ENCODE measurements at regions not wholly inside any gene's neighbourhood (a gene's known extent, or its start where the extent isn't known, plus 50 kb on each side); places are given as distances from the start of the nearest gene placed in this dataset.

DNA sequence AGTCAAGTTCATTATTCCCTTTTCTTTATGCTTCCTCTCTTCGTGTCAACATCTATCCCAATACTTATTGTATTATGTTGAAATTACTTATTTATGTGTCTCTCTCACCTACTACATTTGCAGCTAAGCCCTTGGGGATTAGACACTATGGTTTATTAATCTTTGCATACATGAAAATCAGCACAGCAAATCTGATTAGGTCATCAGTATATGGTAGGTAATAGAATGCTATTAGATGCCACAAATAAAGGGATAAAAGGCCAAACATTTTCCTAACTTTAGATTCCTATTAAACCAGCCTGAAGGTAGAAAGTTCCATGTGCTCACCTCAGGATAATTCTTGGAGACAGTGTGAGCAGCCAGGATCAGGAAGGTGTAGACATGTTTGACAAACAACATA is 490.1 kb upstream of the MPDZ start:
- Histone ChIP-seq H3K36me3 (ENCODE audit: control insufficient read depth, insufficient read depth, low read length) (no peaks in the 10 kb centered on the region), H3K27ac (ENCODE audit: low read length) (no peak overlapping the region), H3K4me3 (ENCODE audit: low read length) (no peak overlapping the region), H3K27me3 (ENCODE audit: control insufficient read depth, insufficient read depth, low read length) (no peaks in the 10 kb centered on the region), H3K4me1 (ENCODE audit: control insufficient read depth, insufficient read depth, low read length) (no peaks in the 10 kb centered on the region), H3K9me3 (ENCODE audit: control insufficient read depth, insufficient read depth, low read length) (no peaks in the 10 kb centered on the region)
- H3K9me3 Mint-ChIP-seq, result peaks cover 9 to 16% of the 10 kb centered on the region in 2 donors
- intact Hi-C loops (cut with micrococcal nuclease), result no loop called here
- no peaks in the 10 kb centered on the region for H3K36me3 Mint-ChIP-seq
- no peaks in the 10 kb centered on the region for H3K4me1 Mint-ChIP-seq
- WGBS (ENCODE audit: insufficient coverage), result no CpG with 5 or more reads among the region's 1 CpG
- no peak for DNase-seq
- no peak overlapping the region for H3K27ac Mint-ChIP-seq
- TF ChIP-seq, protein P1, sequence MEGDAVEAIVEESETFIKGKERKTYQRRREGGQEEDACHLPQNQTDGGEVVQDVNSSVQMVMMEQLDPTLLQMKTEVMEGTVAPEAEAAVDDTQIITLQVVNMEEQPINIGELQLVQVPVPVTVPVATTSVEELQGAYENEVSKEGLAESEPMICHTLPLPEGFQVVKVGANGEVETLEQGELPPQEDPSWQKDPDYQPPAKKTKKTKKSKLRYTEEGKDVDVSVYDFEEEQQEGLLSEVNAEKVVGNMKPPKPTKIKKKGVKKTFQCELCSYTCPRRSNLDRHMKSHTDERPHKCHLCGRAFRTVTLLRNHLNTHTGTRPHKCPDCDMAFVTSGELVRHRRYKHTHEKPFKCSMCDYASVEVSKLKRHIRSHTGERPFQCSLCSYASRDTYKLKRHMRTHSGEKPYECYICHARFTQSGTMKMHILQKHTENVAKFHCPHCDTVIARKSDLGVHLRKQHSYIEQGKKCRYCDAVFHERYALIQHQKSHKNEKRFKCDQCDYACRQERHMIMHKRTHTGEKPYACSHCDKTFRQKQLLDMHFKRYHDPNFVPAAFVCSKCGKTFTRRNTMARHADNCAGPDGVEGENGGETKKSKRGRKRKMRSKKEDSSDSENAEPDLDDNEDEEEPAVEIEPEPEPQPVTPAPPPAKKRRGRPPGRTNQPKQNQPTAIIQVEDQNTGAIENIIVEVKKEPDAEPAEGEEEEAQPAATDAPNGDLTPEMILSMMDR (IDR thresholded peaks at IDR 0.05), result no peak
- H3K4me3 Mint-ChIP-seq, result no peak overlapping the region
- ATAC-seq, result no peak
- H3K27me3 Mint-ChIP-seq (ENCODE audit: low read depth in 2 of 2), result no peaks in the 10 kb centered on the region

DNA sequence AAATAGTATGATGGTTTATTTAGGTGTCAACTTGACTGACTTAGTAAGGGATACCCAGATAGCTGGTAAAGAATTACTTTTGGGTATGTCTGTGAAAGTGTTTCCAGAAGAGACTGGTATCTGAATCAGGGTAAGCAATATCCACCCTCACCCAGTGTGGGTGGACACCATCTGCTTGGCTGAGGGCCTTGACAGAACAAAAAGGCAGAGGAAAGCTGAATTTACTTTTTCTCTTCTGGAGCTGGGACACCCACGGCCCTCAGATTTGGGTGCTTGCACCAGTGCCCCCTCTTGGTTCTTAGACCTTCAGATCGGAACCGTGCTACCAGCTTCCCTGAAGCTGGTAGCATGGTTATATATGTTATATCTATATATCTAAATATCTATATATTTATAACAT is 489.5 kb upstream of the MPDZ start:
- H3K27me3 ChIP-seq (ENCODE audit: control insufficient read depth, insufficient read depth, low read length), result no peaks in the 10 kb centered on the region
- H3K36me3 ChIP-seq (ENCODE audit: control insufficient read depth, insufficient read depth, low read length), result no peaks in the 10 kb centered on the region
- TF ChIP-seq, protein P1 (IDR thresholded peaks at IDR 0.05), result no peak
- no peak overlapping the region for H3K27ac ChIP-seq (ENCODE audit: low read length)
- H3K4me1 Mint-ChIP-seq, result no peaks in the 10 kb centered on the region
- H3K4me3 Mint-ChIP-seq, result no peak overlapping the region
- H3K27me3 Mint-ChIP-seq (ENCODE audit: low read depth in 2 of 2), result no peaks in the 10 kb centered on the region
- DNase-seq (no peak), ATAC-seq (no peak)
- H3K9me3 Mint-ChIP-seq, result peaks cover 4 to 10% of the 10 kb centered on the region in 2 donors
- H3K27ac Mint-ChIP-seq, result no peak overlapping the region
- H3K9me3 ChIP-seq (ENCODE audit: control insufficient read depth, insufficient read depth, low read length), result no peaks in the 10 kb centered on the region
- no peak overlapping the region for H3K4me3 ChIP-seq (ENCODE audit: low read length)
- no peaks in the 10 kb centered on the region for H3K36me3 Mint-ChIP-seq
- H3K4me1 ChIP-seq (ENCODE audit: control insufficient read depth, insufficient read depth, low read length), result no peaks in the 10 kb centered on the region
- 82% methylated on average over 1 of the region's 3 CpGs for WGBS (ENCODE audit: insufficient coverage)
- intact Hi-C loops (cut with micrococcal nuclease), result no loop called here

DNA sequence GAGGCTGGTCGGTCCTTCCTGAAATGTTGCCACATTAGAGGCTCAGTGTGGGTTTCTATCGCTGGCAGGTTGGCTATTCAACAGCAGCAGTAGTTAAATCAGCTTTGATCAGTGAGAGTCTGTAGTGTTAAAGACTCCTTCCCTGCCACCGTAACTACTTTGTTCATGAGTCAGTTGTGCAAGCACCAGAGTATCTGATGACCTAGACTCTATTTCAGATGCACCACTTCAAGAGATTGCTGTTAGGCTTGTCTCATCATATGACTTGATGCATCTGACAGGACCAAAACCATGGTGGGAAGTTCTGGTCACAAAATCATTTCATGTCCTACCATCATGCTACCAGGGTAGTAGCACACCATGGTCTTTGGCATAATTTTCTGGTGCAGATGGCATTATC is 482.7 kb upstream of the MPDZ start:
- Mint-ChIP-seq H3K36me3 (no peaks in the 10 kb centered on the region), H3K27ac (no peak overlapping the region), H3K27me3 (ENCODE audit: low read depth in 2 of 2) (no peaks in the 10 kb centered on the region), H3K4me3 (no peak overlapping the region), H3K9me3 (peaks cover 0 to 4% of the 10 kb centered on the region in 2 donors), H3K4me1 (no peaks in the 10 kb centered on the region)
- Histone ChIP-seq H3K27ac (ENCODE audit: low read length) (no peak overlapping the region), H3K9me3 (ENCODE audit: control insufficient read depth, insufficient read depth, low read length) (peaks cover 2% of the 10 kb centered on the region), H3K4me1 (ENCODE audit: control insufficient read depth, insufficient read depth, low read length) (no peaks in the 10 kb centered on the region), H3K27me3 (ENCODE audit: control insufficient read depth, insufficient read depth, low read length) (no peaks in the 10 kb centered on the region), H3K36me3 (ENCODE audit: control insufficient read depth, insufficient read depth, low read length) (no peaks in the 10 kb centered on the region), H3K4me3 (ENCODE audit: low read length) (no peak overlapping the region)
- DNase-seq (no peak), ATAC-seq (no peak)
- TF ChIP-seq, protein P1 (IDR thresholded peaks at IDR 0.05), result no peak
- 87% methylated on average over 3 of the region's 3 CpGs for WGBS (ENCODE audit: insufficient coverage)
- intact Hi-C loops (cut with micrococcal nuclease), result no loop called here

DNA sequence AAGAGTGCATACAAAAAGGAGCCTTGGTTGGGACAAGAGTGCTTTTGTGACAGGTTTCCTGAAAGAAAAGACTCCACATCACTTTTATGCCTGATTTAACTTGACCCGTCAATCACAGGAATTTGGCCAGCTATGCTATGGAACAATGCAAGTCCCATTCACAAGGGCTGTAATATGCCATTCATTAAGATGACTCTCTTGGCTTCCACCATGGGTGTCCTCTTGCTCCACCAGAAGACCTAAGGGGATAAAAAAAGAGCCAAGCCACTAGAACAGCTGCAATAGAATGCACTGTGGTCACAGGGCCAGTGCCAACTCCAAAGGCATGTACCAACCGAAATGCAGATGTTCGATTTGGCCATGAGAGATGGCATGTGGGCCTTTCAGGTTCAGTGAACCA is 480.1 kb upstream of the MPDZ start:
- H3K4me1 ChIP-seq (ENCODE audit: control insufficient read depth, insufficient read depth, low read length), result no peaks in the 10 kb centered on the region
- intact Hi-C loops (cut with micrococcal nuclease), result no loop called here
- H3K9me3 ChIP-seq (ENCODE audit: control insufficient read depth, insufficient read depth, low read length), result peaks cover 7% of the 10 kb centered on the region
- H3K36me3 Mint-ChIP-seq, result no peaks in the 10 kb centered on the region
- H3K4me3 ChIP-seq (ENCODE audit: low read length), result no peak overlapping the region
- no peak overlapping the region for H3K27ac ChIP-seq (ENCODE audit: low read length)
- TF ChIP-seq, protein P1 (IDR thresholded peaks at IDR 0.05), result no peak
- no peaks in the 10 kb centered on the region for H3K27me3 ChIP-seq (ENCODE audit: control insufficient read depth, insufficient read depth, low read length)
- no peaks in the 10 kb centered on the region for H3K36me3 ChIP-seq (ENCODE audit: control insufficient read depth, insufficient read depth, low read length)
- no peaks in the 10 kb centered on the region for H3K27me3 Mint-ChIP-seq (ENCODE audit: low read depth in 2 of 2)
- 80% methylated on average over 3 of the region's 3 CpGs for WGBS (ENCODE audit: insufficient coverage)
- no peak overlapping the region for H3K27ac Mint-ChIP-seq
- no peak overlapping the region for H3K4me3 Mint-ChIP-seq
- DNase-seq (no peak), ATAC-seq (no peak)
- H3K9me3 Mint-ChIP-seq, result peaks cover 5 to 6% of the 10 kb centered on the region in 2 donors
- H3K4me1 Mint-ChIP-seq, result no peaks in the 10 kb centered on the region

All from natural killer cell (primary cell).